KMS-11 (cell line): ENCODE measurements at regions not wholly inside any gene's neighbourhood (a gene's known extent, or its start where the extent isn't known, plus 50 kb on each side); places are given as distances from the start of the nearest gene placed in this dataset.

Experiments used
- H2AFZ ChIP-seq: fragments of 200-600 bp; sonication (generic); 2 replicates; pipeline ENCODE4 v1.6.1; 2016; ENCODE audit warnings: antibody characterized with exemption, mixed run types, low read depth
- H3K27ac ChIP-seq: fragments of 200-600 bp; sonication (generic); 2 replicates; pipeline ENCODE4 v1.6.1; 2016; ENCODE audit warnings: mild to moderate bottlenecking, mixed run types
- H3K27me3 ChIP-seq: fragments of 200-600 bp; sonication (generic); 2 replicates; pipeline ENCODE4 v1.6.1; 2017; ENCODE audit warnings: mild to moderate bottlenecking, low read depth, mixed run types, moderate library complexity; ENCODE audit not compliant: insufficient read depth
- H3K36me3 ChIP-seq: fragments of 200-600 bp; sonication (generic); 2 replicates; pipeline ENCODE4 v1.6.1; 2017; ENCODE audit warnings: mild to moderate bottlenecking, mixed run types; ENCODE audit not compliant: insufficient read depth
- H3K4me1 ChIP-seq: fragments of 200-600 bp; sonication (generic); 2 replicates; pipeline ENCODE4 v1.6.1; 2016; ENCODE audit warnings: mild to moderate bottlenecking, low read depth, mixed run types; ENCODE audit not compliant: poor library complexity, severe bottlenecking
- H3K4me2 ChIP-seq: fragments of 200-600 bp; sonication (generic); 2 replicates; pipeline ENCODE4 v1.7.0; 2016; ENCODE audit warnings: mild to moderate bottlenecking, mixed run types
- H3K4me3 ChIP-seq: fragments of 200-600 bp; sonication (generic); IDR thresholded peaks from 2 replicates; pipeline ENCODE4 v1.6.1; 2017; ENCODE audit warnings: low read depth, low read length, mixed read lengths; ENCODE audit not compliant: insufficient read depth
- H3K79me2 ChIP-seq: fragments of 200-600 bp; sonication (generic); 2 replicates; pipeline ENCODE4 v1.6.1; 2016; ENCODE audit warnings: low read depth, mixed run types; ENCODE audit not compliant: insufficient read depth
- H3K9ac ChIP-seq: fragments of 200-600 bp; sonication (generic); 2 replicates; pipeline ENCODE4 v1.6.1; 2016; ENCODE audit warnings: mild to moderate bottlenecking, mixed run types
- H4K20me1 ChIP-seq: fragments of 200-600 bp; sonication (generic); 2 replicates; pipeline ENCODE4 v1.6.1; 2016; ENCODE audit warnings: mild to moderate bottlenecking, mixed run types; ENCODE audit not compliant: insufficient read depth
- TF ChIP-seq, protein P1 (sequence below): fragments of 200-600 bp; sonication (generic); conservative IDR thresholded peaks from 2 replicates; pipeline ENCODE4 v1.6.1; 2017; ENCODE audit warnings: low read depth, mild to moderate bottlenecking, antibody characterized with exemption, low read length, moderate library complexity, mixed read lengths

DNA sequence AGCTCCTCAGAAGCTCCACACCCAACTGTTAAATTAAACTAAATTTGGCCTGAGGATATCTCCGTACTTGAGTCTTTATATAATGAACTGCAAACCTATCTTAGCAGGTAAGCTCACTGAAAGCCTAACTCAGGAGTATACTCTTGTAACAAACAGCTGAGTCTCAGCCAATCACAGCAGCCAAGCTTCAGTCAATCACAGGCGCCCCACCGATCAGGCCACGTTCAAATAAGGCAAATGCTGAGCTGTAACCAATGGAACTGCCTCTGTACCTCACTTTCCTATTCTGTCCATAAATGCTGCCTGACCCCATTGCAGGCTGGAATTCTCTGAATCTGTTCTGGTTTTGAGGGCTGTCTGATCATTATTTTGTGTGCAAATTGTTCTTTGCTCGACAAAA is 93.0 kb upstream of the CES5A start:
- Histone ChIP-seq H3K4me1 (no peaks in the 10 kb centered on the region), H3K79me2 (no peaks in the 10 kb centered on the region), H3K4me2 (no peak overlapping the region), H3K27me3 (no peaks in the 10 kb centered on the region), H3K9ac (no peak overlapping the region), H4K20me1 (no peaks in the 10 kb centered on the region), H3K27ac (no peak overlapping the region), H3K4me3 (no peak overlapping the region), H3K36me3 (no peaks in the 10 kb centered on the region), H2AFZ (no peak overlapping the region)
- TF ChIP-seq, protein P1, sequence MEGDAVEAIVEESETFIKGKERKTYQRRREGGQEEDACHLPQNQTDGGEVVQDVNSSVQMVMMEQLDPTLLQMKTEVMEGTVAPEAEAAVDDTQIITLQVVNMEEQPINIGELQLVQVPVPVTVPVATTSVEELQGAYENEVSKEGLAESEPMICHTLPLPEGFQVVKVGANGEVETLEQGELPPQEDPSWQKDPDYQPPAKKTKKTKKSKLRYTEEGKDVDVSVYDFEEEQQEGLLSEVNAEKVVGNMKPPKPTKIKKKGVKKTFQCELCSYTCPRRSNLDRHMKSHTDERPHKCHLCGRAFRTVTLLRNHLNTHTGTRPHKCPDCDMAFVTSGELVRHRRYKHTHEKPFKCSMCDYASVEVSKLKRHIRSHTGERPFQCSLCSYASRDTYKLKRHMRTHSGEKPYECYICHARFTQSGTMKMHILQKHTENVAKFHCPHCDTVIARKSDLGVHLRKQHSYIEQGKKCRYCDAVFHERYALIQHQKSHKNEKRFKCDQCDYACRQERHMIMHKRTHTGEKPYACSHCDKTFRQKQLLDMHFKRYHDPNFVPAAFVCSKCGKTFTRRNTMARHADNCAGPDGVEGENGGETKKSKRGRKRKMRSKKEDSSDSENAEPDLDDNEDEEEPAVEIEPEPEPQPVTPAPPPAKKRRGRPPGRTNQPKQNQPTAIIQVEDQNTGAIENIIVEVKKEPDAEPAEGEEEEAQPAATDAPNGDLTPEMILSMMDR: no peak

DNA sequence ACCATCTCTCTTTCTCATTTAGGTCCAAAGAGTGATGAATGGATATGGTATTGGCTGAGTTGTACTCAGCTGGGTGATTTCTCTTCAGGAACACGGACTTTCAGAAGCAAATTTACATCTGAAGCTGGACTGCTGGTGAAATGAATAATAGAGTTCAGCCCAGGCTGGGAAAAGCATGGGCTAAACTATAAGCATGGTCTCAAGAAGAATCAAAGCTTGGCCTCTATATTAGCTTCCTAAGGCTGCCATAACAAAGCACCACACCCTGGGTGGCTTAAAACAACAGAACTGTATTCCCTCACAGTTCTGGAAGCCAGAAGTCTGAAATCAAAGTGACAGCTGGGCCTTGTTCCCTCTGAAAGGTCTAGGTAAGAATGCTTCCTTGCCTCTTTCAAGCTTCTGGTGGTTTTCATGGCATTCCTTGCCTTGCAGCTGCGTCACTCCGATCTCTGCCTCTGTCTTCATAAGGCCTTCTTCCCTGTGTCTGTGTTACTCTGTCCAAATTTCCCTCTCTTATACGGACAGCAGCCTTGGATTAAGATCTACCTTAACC is 89.8 kb upstream of the CES5A start:
- TF ChIP-seq, protein P1: no peak
- H3K27me3 ChIP-seq: no peaks in the 10 kb centered on the region
- no peak overlapping the region for H3K4me3 ChIP-seq
- no peaks in the 10 kb centered on the region for H3K79me2 ChIP-seq
- H3K27ac ChIP-seq: no peak overlapping the region
- no peak overlapping the region for H3K4me2 ChIP-seq
- no peak overlapping the region for H2AFZ ChIP-seq
- no peak overlapping the region for H3K9ac ChIP-seq
- no peaks in the 10 kb centered on the region for H4K20me1 ChIP-seq
- no peaks in the 10 kb centered on the region for H3K4me1 ChIP-seq
- H3K36me3 ChIP-seq: no peaks in the 10 kb centered on the region

DNA sequence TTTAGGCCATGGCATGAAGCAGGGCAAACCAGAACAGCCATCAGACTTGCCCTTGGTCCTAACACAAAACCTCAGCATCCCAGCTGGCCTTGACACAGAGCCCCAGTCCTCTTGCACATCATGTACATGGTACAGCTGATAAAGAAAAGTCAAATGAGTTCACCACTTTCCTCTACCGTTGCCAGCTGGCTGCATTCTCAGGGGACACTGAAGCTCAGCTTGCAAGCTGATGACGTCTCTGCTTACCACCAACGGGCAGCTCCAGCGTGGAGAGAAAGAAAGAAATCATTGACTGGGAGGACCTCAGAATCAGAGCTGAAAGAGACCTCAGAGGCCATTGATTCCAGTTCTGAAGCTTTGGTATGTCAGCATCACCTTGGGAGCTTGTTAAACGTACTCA is 80.7 kb upstream of the CES5A start:
- Histone ChIP-seq H2AFZ (no peak overlapping the region), H3K4me1 (no peaks in the 10 kb centered on the region), H3K4me3 (no peak overlapping the region), H3K9ac (no peak overlapping the region), H3K4me2 (no peak overlapping the region), H3K79me2 (no peaks in the 10 kb centered on the region), H3K27me3 (no peaks in the 10 kb centered on the region), H4K20me1 (no peaks in the 10 kb centered on the region), H3K27ac (no peak overlapping the region), H3K36me3 (no peaks in the 10 kb centered on the region)
- TF ChIP-seq, protein P1: no peak

DNA sequence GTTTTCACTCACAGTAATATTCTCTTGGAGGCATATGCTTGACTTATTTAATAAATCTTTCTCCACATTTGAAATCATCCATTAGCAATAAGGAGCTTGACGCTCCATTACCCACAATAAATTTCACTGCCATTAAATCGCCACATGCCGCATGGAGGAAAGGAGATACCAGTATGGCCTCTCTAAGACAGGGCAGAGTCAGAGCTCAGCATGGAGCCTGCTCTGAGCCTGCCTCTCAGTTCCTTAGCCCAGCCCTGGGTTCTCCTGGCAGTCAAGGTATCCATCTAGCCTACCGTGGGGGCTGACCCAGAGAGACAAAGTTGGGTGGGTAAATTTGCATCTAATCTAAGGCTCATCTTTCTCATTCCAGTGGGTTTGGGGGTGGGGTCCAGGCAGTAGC is 80.3 kb upstream of the CES5A start:
- Histone ChIP-seq H3K4me3 (no peak overlapping the region), H3K9ac (no peak overlapping the region), H2AFZ (no peak overlapping the region), H3K4me1 (no peaks in the 10 kb centered on the region), H3K27ac (no peak overlapping the region), H3K4me2 (no peak overlapping the region), H3K79me2 (no peaks in the 10 kb centered on the region), H4K20me1 (no peaks in the 10 kb centered on the region), H3K27me3 (no peaks in the 10 kb centered on the region), H3K36me3 (no peaks in the 10 kb centered on the region)
- TF ChIP-seq, protein P1: no peak
